Neural cell (in vitro differentiated cells): ENCODE measurements at regions not wholly inside any gene's neighbourhood (a gene's known extent, or its start where the extent isn't known, plus 50 kb on each side); places are given as distances from the start of the nearest gene placed in this dataset.

ENCODE experiments used
- H2AFZ ChIP-seq: fragments of 200-600, 300-800 bp; sonication (generic), shearing (Covaris generic); 2 replicates; pipeline ENCODE4 v1.6.0; 2014; ENCODE audit warnings: low read depth, mild to moderate bottlenecking, antibody characterized with exemption, low read length, moderate library complexity
- H3F3A ChIP-seq: fragments of 200-600 bp; shearing (Covaris generic); 2 replicates; pipeline ENCODE4 v1.6.1; 2016; ENCODE audit warnings: mild to moderate bottlenecking, moderate library complexity, mixed read lengths, antibody characterized with exemption, low read length; ENCODE audit not compliant: insufficient read depth, poor library complexity, severe bottlenecking
- H3K27ac ChIP-seq: fragments of 200-600, 300-800 bp; sonication (generic), shearing (Covaris generic); 2 replicates; pipeline ENCODE4 v1.5.1; 2014; ENCODE audit warnings: mild to moderate bottlenecking, low read length, moderate library complexity
- H3K27me3 ChIP-seq: fragments of 300-800, 200-600 bp; sonication (generic), shearing (Covaris generic); 2 replicates; pipeline ENCODE4 v1.6.0; 2014; ENCODE audit warnings: mild to moderate bottlenecking, low read depth, low read length, moderate library complexity; ENCODE audit not compliant: insufficient read depth
- H3K36me3 ChIP-seq: fragments of 300-800, 200-600 bp; sonication (generic), shearing (Covaris generic); 2 replicates; pipeline ENCODE4 v1.5.1; 2014; ENCODE audit warnings: mild to moderate bottlenecking, antibody characterized with exemption, low read length, moderate library complexity; ENCODE audit not compliant: insufficient read depth
- H3K4me2 ChIP-seq: fragments of 300-800, 200-600 bp; sonication (generic), shearing (Covaris generic); 2 replicates; pipeline ENCODE4 v1.6.0; 2014; ENCODE audit warnings: mild to moderate bottlenecking, low read length
- H3K4me3 ChIP-seq: fragments of 300-800, 200-600 bp; sonication (generic), shearing (Covaris generic); 2 replicates; pipeline ENCODE4 v1.5.1; 2014; ENCODE audit warnings: mild to moderate bottlenecking, low read length, moderate library complexity
- H3K79me2 ChIP-seq: fragments of 200-600 bp; shearing (Covaris generic); replicated peaks from 2 replicates; pipeline ENCODE4 v1.6.0; 2014; ENCODE audit warnings: mild to moderate bottlenecking, low read length, moderate library complexity; ENCODE audit not compliant: insufficient read depth
- H3K9ac ChIP-seq: fragments of 300-800, 200-600 bp; sonication (generic), shearing (Covaris generic); 2 replicates; pipeline ENCODE4 v1.6.1; 2016; ENCODE audit warnings: mild to moderate bottlenecking, low read length, mixed read lengths
- H3K9me2 ChIP-seq: fragments of 200-600 bp; shearing (Covaris generic); 2 replicates; pipeline ENCODE4 v1.6.1; 2016; ENCODE audit warnings: mild to moderate bottlenecking, low read length, mixed read lengths; ENCODE audit not compliant: insufficient read depth
- H3K9me3 ChIP-seq: fragments of 200-600, 300-800 bp; sonication (generic), shearing (Covaris generic); 2 replicates; pipeline ENCODE4 v1.6.1; 2016; ENCODE audit warnings: mild to moderate bottlenecking, mixed run types, low read length, moderate library complexity, mixed read lengths
- H4K20me1 ChIP-seq: fragments of 200-600 bp; shearing (Covaris generic); 2 replicates; pipeline ENCODE4 v1.6.1; 2016; ENCODE audit warnings: mild to moderate bottlenecking, mixed run types; ENCODE audit not compliant: insufficient read depth
- CTCF ChIP-seq: fragments of 450-650 bp; IDR thresholded peaks from 2 replicates; pipeline ENCODE4 v1.5.1; 2014; ENCODE audit warnings: antibody characterized with exemption, mild to moderate bottlenecking, moderate library complexity; ENCODE audit not compliant: poor library complexity, severe bottlenecking
- EP300 ChIP-seq: fragments of 450-650 bp; conservative IDR thresholded peaks from 2 replicates; pipeline ENCODE4 v1.6.1; 2014; ENCODE audit warnings: antibody characterized with exemption, mild to moderate bottlenecking, moderate library complexity; ENCODE audit not compliant: poor library complexity, severe bottlenecking
- EZH2 ChIP-seq: fragments of 200-600, 300-800 bp; shearing (Covaris generic), sonication (generic); IDR thresholded peaks from 2 replicates; pipeline ENCODE4 v1.6.1; 2014; ENCODE audit warnings: antibody characterized with exemption, low read length, borderline replicate concordance, mild to moderate bottlenecking; ENCODE audit not compliant: insufficient read depth, poor library complexity, severe bottlenecking
- MXI1 ChIP-seq: fragments of 450-650 bp; conservative IDR thresholded peaks from 2 replicates; pipeline ENCODE4 v1.6.1; 2014; ENCODE audit warnings: antibody characterized with exemption, mild to moderate bottlenecking; ENCODE audit not compliant: poor library complexity, severe bottlenecking
- POLR2AphosphoS5 ChIP-seq: IDR thresholded peaks from 2 replicates; pipeline ENCODE4 v1.6.1; 2012
- RAD21 ChIP-seq: fragments of 450-650 bp; conservative IDR thresholded peaks from 2 replicates; pipeline ENCODE4 v1.6.1; 2014; ENCODE audit warnings: antibody characterized with exemption, mild to moderate bottlenecking, moderate library complexity
- REST ChIP-seq: IDR thresholded peaks from 2 replicates; pipeline ENCODE4 v1.6.1; 2012; ENCODE audit warnings: borderline replicate concordance
- SMC3 ChIP-seq: fragments of 450-650 bp; conservative IDR thresholded peaks from 2 replicates; pipeline ENCODE4 v1.6.1; 2014; ENCODE audit warnings: antibody characterized with exemption, mild to moderate bottlenecking, moderate library complexity; ENCODE audit not compliant: poor library complexity
- TAF1 ChIP-seq: IDR thresholded peaks from 2 replicates; pipeline ENCODE4 v1.6.1; 2012; ENCODE audit warnings: low read depth

- no peak overlapping the region for H3K4me2 ChIP-seq
- no peaks in the 10 kb centered on the region for H3K9me2 ChIP-seq
These were observed 565.9 kb upstream of the CCDC54 start for GRCh38 chr3:106811376-106811775.

GRCh38 chr3:106813742-106814141, 563.5 kb upstream of the CCDC54 start:
- Histone ChIP-seq H3K36me3 (no peaks in the 10 kb centered on the region), H3K27ac (no peak overlapping the region), H4K20me1 (no peaks in the 10 kb centered on the region), H3K27me3 (no peaks in the 10 kb centered on the region), H2AFZ (no peak overlapping the region), H3K4me2 (no peak overlapping the region), H3K4me3 (no peak overlapping the region), H3F3A (no peaks in the 10 kb centered on the region), H3K9me2 (no peaks in the 10 kb centered on the region), H3K79me2 (no peaks in the 10 kb centered on the region), H3K9ac (no peak overlapping the region), H3K9me3 (no peaks in the 10 kb centered on the region)
- TF ChIP-seq RAD21 (no peak), SMC3 (no peak), POLR2AphosphoS5 (no peak), EZH2 (no peak), TAF1 (no peak), MXI1 (no peak), REST (no peak)

More at GRCh38 chr3:106811376-106811775, 565.9 kb upstream of the CCDC54 start:
- Histone ChIP-seq H3K79me2 (no peaks in the 10 kb centered on the region), H2AFZ (no peak overlapping the region), H3K9me3 (no peaks in the 10 kb centered on the region), H3K27ac (no peak overlapping the region), H3K9ac (no peak overlapping the region), H3K27me3 (no peaks in the 10 kb centered on the region), H3K36me3 (no peaks in the 10 kb centered on the region), H3K4me3 (no peak overlapping the region), H3F3A (no peaks in the 10 kb centered on the region), H4K20me1 (no peaks in the 10 kb centered on the region)
- TF ChIP-seq CTCF: no peak
- no peak for TF ChIP-seq MXI1
- no peak for TF ChIP-seq REST
- TF ChIP-seq RAD21: no peak
- TF ChIP-seq TAF1: no peak
- TF ChIP-seq POLR2AphosphoS5: no peak
- no peak for TF ChIP-seq EZH2
- no peak for TF ChIP-seq SMC3
- no peak for TF ChIP-seq EP300
